Vagina (tissue), 2 donors: ENCODE measurements at regions not wholly inside any gene's neighbourhood (a gene's known extent, or its start where the extent isn't known, plus 50 kb on each side); places are given as distances from the start of the nearest gene placed in this dataset.

ENCODE experiments used
- CTCF ChIP-seq, 3 experiments: fragments of 450-650 bp in 2 of 3; fragments of 200-600 bp in 1 of 3; sonication (generic) in 1 of 3; IDR thresholded peaks; one replicate each; pipeline ENCODE4 v1.5.1; 2017 to 2019; ENCODE audit warnings: antibody characterized with exemption in 3 of 3, mild to moderate bottlenecking in 2 of 3, moderate library complexity in 2 of 3
- POLR2A ChIP-seq, 2 donors: fragments of 450-650 bp; IDR thresholded peaks; one replicate each; pipeline ENCODE4 v1.6.1; 2017; ENCODE audit warnings: antibody characterized with exemption in 2 of 2, mild to moderate bottlenecking in 2 of 2, moderate library complexity in 2 of 2

- no peak for TF ChIP-seq POLR2A (IDR thresholded peaks at IDR 0.05)
- no peak for TF ChIP-seq CTCF (IDR thresholded peaks at IDR 0.05)
These were observed 138.6 kb upstream of the FHL2 start for GRCh38 chr2:105537466-105537865.
